ENCODE measurements at regions not wholly inside any gene's neighbourhood (a gene's known extent, or its start where the extent isn't known, plus 50 kb on each side); places are given as distances from the start of the nearest gene placed in this dataset.
"Not testable (repeated sequence)": the region's sequence is repeated elsewhere in the genome, so short reads cannot be mapped to it uniquely, and the experiment has no call there.

DNA sequence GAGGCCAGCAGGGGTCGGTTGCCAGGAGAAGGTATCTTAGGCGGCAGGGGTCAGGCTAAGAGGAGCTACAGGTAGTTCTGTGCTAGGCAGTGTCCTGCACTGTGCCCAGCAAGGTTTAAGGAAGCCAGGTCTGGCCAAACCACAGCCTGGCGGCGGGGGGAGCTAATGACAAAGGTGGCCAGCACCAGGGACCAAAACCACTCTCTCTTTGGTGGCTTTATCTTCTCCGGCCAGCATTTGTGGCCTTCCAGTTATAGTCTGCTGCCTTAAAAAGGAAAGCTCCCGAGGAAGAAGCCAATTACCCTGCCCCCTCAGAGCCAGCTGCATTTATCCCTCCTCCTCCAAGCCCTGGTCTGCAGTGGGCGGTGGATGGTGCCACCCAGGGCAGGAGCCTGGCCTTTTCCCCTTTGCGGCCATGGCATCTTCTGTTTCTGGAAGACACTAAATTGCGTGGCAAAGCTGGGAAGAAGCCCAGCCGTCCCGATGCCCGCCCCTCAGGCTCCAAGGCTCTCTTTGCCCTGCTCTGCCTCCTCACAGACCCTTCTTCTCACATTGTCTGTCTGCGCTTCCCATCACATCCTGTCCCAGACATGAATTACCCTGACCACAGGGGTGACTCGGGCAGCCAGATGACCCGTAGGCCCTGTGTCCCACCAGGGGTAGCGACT is 94.6 kb downstream of the EN1 start:
- no peak for DNase-seq
- H3K36me3 ChIP-seq: no peaks in the 10 kb centered on the region
- H3K27me3 ChIP-seq: peaks cover 16% of the 10 kb centered on the region
- no peak overlapping the region for H3K27ac ChIP-seq
- H3K4me1 ChIP-seq: no peaks in the 10 kb centered on the region
- no peak overlapping the region for H3K4me3 ChIP-seq
- no peaks in the 10 kb centered on the region for H3K9me3 ChIP-seq (replicated peaks)

DNA sequence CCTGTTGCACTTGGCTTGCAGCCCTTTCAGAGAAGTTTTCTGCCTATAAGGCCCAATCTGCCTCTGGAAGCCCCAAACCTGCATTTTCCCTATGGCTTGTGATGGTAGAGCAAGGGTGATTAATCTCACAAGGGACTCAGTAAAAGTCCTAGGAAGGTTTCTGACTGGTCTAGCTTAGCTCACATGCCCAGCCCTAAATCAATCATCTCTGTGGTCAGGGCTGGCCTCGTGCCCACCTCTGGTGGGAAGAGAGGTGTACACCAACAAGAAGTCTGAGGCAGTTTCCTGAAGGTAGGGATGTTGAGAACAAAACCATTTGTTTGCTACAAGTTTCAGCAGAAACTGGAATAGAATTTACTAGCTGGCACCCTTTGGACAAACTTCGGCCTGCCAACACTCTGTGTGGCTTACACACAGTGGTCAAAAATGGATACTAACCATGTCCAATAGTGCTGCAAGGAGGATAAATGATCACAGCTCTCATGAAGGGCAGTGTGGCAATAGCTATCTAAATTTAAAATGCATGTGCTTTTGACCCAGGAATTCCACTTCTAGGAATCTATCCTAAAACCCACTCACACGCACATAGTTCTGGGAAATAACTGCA is 96.4 kb downstream of the EN1 start:
- Histone ChIP-seq H3K36me3 (no peaks in the 10 kb centered on the region), H3K4me1 (no peaks in the 10 kb centered on the region), H3K9me3 (replicated peaks) (no peaks in the 10 kb centered on the region), H3K27ac (no peak overlapping the region), H3K4me3 (no peak overlapping the region), H3K27me3 (peaks cover 16% of the 10 kb centered on the region)
- no peak for DNase-seq

DNA sequence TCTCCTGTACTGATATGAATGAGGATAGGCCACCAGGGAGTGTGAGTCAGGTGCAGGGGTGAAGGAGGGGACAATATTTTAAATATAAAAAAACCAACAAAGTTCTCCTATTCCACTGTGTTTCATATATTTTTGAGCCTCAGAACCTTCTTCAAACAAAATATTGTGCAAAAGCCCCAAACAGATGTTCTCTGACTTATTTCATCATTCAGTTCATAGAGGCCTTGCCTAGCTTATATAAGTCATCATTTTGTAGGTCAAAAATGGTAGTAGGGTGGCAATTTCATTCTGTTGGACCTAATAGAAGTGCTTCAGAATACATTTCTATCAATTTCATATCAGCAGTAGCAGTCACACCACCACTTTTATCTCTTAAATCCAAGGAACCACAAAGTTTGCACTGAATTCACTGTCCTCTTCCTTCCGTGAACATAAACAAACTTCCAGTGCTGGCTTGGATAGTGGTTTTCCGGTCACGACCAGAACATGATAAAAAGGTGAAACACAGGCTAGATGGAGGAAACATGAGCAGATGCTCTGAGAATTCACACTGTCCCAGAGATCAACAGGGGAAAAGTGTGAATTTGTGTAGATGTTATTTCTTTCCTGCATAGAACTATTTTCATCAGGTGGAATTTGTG is 99.1 kb downstream of the EN1 start:
- Histone ChIP-seq H3K4me1 (no peaks in the 10 kb centered on the region), H3K9me3 (replicated peaks) (no peaks in the 10 kb centered on the region), H3K4me3 (no peak overlapping the region), H3K27ac (no peak overlapping the region), H3K27me3 (peaks cover 16% of the 10 kb centered on the region), H3K36me3 (no peaks in the 10 kb centered on the region)
- DNase-seq: no peak

DNA sequence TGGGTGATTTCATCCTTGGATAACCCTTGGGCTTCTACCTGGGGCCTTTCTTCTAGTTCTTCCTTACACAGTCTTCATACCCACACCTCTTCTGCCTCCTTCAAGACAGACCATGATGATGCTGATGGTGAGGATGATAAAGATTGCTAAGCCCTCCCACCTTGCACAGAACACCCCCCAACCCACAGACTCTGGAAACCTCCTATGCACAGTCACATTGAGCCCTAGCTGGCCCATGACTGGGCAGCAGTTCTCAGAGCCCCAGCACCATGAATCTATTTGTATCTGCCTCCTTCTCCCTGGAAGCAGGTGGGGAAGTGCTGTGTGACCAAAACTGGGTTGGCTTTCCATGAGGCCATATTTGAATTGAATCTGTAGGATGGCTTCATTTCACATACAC is 99.8 kb downstream of the EN1 start:
- no peak overlapping the region for H3K27ac ChIP-seq
- H3K4me3 ChIP-seq: no peak overlapping the region
- DNase-seq: no peak
- H3K4me1 ChIP-seq: no peaks in the 10 kb centered on the region
- H3K36me3 ChIP-seq: no peaks in the 10 kb centered on the region
- no peaks in the 10 kb centered on the region for H3K9me3 ChIP-seq (replicated peaks)
- H3K27me3 ChIP-seq: peaks cover 16% of the 10 kb centered on the region

DNA sequence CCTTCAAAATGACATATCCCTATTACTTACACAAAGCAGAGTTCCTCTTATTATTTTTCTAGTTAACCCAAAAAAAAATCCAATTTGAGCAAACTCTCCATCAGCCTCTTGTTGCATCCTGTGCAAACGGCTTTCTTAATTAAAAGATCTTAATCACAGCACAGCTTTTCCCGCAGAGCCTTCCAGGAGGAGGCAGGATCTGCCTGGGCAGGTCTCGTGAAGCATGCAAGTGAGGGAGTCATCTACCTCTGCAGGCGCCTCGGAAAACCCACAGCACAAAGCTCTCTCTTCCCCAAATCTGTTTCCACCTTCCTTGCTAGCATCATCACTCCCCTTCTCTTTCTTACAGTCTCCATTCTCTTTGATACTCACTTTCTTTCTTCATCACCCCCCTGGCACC is 100.4 kb downstream of the EN1 start:
- H3K27ac ChIP-seq: no peak overlapping the region
- H3K27me3 ChIP-seq: peaks cover 16% of the 10 kb centered on the region
- no peaks in the 10 kb centered on the region for H3K36me3 ChIP-seq
- no peak for DNase-seq
- H3K4me1 ChIP-seq: no peaks in the 10 kb centered on the region
- no peaks in the 10 kb centered on the region for H3K9me3 ChIP-seq (replicated peaks)
- no peak overlapping the region for H3K4me3 ChIP-seq

DNA sequence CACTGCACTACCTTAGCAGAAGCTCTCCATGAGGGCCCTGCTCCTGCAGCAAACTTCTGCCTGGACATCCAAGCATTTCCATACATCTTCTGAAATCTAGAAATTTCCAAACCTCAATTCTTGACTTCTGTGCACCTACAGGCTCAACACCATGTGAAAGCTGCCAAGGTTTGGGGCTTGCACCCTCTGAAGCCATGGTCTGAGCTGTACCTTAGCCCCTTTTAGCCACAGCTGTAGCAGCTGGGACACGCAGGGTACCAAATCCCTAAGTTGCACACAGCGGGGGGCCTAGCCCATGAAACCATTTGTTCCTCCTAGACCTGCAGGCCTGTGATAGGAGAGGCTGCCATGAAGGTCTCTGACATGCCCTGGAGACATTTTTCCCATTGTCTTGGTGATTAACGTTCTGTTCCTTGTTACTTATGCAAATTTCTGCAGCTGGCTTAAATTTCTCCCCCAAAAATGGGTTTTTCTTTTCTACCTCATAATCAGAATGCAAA is 102.7 kb downstream of the EN1 start:
- H3K9me3 ChIP-seq (replicated peaks); H3K27ac ChIP-seq; H3K4me1 ChIP-seq; H3K4me3 ChIP-seq; H3K36me3 ChIP-seq; DNase-seq: not testable (repeated sequence)
- peaks cover 12% of the 10 kb centered on the region for H3K27me3 ChIP-seq

DNA sequence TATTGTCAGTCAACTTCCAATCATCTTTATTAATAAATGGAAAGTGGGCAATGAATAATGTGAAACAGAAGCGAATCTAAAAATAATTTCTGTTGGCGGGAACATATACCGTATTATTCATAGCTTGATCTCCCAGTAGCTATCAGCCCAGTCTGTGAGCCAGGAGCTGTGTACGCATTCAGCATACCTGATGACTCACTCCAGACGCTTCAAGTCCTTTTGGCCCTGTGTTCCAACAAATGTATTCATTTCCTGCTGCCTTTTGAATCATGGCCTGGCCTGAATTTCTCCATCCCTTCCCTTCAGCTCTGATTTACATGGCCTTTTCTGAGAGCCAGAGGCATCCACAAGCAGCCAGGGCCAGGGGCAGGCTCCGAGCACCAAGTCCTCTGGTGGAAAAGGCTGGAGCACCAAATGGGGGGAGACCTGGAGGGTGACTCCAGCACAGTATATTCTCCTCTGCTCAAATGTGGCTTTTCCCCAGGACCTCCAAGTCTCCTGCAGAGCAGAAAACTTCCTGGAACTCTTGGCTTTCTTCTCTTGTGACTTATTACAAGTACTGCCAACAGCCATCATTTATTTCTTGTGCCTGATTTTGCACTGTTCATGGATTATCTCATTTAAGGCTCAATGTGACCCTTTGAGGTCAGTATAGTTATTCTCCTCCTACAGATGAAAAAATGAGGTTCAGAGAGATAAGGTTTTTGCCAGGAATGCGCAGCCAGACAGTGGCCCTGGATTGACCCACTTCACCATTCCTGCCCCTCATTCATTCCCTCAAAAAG is 108.7 kb downstream of the EN1 start:
- Histone ChIP-seq H3K4me3 (no peak overlapping the region), H3K4me1 (no peaks in the 10 kb centered on the region), H3K36me3 (no peaks in the 10 kb centered on the region), H3K27ac (no peak overlapping the region), H3K9me3 (replicated peaks) (no peaks in the 10 kb centered on the region), H3K27me3 (no peaks in the 10 kb centered on the region)
- no peak for DNase-seq

DNA sequence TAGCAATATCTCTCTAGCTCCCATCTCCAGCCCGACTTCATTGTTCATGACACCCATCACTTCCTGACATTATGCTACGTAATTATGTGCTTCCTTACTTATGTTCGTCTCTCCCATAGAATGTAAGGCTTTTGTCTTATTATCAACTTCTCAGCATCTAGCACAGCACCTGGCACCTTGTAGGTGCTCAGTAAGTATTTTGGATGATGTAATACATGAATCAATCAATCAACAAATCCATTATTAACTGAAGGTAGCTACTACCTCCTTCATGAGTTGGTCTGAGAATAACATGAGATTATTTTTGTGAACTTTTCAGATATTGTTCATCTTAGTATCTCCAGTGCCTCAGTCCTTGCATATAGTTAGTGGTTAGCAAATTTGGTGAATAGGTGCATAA is 109.3 kb downstream of the EN1 start:
- no peaks in the 10 kb centered on the region for H3K9me3 ChIP-seq (replicated peaks)
- H3K4me1 ChIP-seq: no peaks in the 10 kb centered on the region
- no peak for DNase-seq
- no peaks in the 10 kb centered on the region for H3K27me3 ChIP-seq
- no peak overlapping the region for H3K4me3 ChIP-seq
- H3K27ac ChIP-seq: no peak overlapping the region
- H3K36me3 ChIP-seq: no peaks in the 10 kb centered on the region

DNA sequence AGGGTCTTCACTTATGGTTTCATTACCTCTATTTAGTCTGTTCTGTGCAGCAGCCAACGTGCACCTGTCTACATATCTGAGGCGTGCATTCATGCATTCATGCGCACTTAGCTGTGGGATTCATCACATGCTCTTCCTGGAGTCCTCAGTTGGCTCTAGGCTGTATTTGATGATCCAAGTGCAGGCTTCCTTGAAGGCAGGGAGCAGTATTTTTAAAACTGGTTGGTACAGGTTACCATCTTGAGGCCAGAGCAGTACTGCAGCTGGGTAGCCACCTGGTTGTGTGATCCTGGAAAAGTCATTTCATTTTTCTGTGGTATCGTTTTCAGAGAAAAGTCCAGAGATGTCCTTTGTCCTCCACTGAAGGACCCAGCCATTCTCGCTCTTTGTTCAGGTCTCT is 109.8 kb downstream of the EN1 start:
- Histone ChIP-seq H3K36me3 (no peaks in the 10 kb centered on the region), H3K9me3 (replicated peaks) (no peaks in the 10 kb centered on the region)

DNA sequence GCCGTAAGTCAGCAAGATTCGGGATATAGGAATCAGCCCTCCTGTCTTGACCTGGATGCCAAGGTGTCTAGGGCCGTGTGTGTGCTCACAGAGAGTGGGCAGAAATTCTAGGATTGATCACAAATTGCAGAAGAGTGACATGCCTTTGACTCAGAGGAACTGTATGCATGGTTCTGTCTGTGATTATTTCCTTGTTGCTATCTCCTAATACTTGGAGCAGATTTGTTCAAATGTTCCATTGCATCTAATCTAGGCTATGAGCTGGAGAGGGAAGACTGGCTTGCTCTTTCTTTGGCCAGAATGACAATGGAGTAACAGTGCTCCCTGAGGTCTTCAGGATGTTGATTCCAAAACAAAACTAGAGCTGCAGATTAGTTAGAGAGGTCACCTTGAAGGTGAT is 115.0 kb downstream of the EN1 start:
- no peaks in the 10 kb centered on the region for H3K4me1 ChIP-seq
- H3K36me3 ChIP-seq: no peaks in the 10 kb centered on the region
- no peak for DNase-seq
- no peaks in the 10 kb centered on the region for H3K9me3 ChIP-seq (replicated peaks)
- no peak overlapping the region for H3K27ac ChIP-seq
- no peak overlapping the region for H3K4me3 ChIP-seq
- H3K27me3 ChIP-seq: no peaks in the 10 kb centered on the region

More for the DNA sequence above, 109.8 kb downstream of the EN1 start:
- DNase-seq: no peak
- Histone ChIP-seq H3K4me1 (no peaks in the 10 kb centered on the region), H3K4me3 (no peak overlapping the region), H3K27me3 (no peaks in the 10 kb centered on the region), H3K27ac (no peak overlapping the region)

DNA sequence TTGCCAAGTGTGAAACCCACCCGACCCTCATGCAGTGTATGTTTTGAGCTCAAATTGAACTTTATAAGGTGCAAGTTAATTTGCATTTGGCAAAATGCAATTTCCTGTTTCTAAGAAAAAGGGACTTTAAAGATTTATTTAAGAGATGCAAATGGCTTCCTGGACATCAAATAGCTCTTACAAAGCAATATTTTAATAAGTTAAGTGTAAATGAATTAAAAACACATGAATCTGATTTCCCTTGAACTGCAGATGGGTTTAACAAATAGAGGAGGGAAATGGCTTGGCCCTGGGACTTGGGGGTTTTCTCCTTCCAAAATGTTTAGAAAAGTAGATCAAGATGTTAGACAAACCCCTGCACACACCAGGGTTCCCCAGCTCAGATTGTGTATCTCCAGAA is 116.0 kb downstream of the EN1 start:
- Histone ChIP-seq H3K4me1 (no peaks in the 10 kb centered on the region), H3K4me3 (no peak overlapping the region), H3K9me3 (replicated peaks) (no peaks in the 10 kb centered on the region), H3K27me3 (no peaks in the 10 kb centered on the region), H3K36me3 (no peaks in the 10 kb centered on the region), H3K27ac (no peak overlapping the region)
- no peak for DNase-seq

DNA sequence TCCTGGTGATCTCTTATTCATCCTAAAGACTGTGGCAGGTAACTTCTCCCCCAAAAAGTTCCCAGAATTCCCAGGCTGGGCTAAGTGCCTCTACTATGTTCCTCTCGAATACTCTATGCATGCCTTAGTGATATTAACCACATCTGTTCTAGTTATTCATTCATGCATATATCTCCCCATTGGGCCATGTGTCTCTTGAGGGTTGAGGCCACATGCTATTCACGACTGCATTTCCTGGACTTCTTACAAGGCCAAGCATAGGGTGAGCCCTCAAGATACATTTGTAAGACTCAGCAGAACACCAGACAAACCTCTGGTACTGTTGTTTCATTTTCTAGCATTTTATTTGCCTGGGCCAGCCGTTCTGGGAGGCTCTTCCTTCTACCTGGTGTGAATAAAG is 117.0 kb downstream of the EN1 start:
- Histone ChIP-seq H3K4me1 (no peaks in the 10 kb centered on the region), H3K4me3 (no peak overlapping the region), H3K9me3 (replicated peaks) (no peaks in the 10 kb centered on the region), H3K36me3 (no peaks in the 10 kb centered on the region), H3K27ac (no peak overlapping the region), H3K27me3 (no peaks in the 10 kb centered on the region)
- DNase-seq: no peak

DNA sequence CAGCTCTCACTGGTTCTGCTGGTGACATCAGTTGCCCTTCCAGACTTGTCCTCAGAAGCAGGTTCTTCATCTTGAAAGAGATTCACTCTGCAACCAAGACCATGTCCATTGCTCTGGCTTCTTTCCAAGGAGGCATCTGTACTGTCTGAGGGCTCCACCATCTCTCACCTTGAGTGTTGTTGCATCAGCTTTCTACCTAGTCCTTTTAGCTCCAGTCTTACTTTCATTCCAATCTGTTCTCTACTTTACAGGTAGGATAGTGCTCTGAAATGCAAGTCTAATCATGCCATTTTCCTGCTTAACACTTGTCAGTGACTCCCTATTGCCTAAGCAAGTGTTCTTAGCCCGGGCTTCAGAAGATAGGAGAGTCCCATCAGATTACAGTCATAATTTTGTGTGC is 117.7 kb downstream of the EN1 start:
- Histone ChIP-seq H3K27ac (no peak overlapping the region), H3K4me3 (no peak overlapping the region), H3K4me1 (no peaks in the 10 kb centered on the region), H3K36me3 (no peaks in the 10 kb centered on the region), H3K9me3 (replicated peaks) (no peaks in the 10 kb centered on the region), H3K27me3 (no peaks in the 10 kb centered on the region)
- no peak for DNase-seq

DNA sequence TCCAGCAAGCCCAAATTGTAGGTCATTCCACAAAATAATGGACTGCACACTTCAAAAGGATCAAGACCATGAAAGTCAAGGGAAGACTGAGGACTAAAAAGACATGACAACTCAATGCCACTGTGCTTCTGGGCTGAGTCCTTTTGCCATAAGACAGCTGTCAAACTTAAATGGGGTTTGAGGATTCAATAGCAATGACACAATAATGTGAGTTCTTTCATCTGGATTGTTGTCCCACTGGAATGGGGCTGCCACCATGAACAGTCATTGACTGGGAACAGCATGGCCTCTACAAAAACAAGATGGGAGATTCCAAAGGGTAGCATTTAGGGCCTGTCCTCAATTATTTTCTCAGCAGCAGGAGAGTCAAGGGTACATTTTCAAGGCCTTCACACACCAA is 118.5 kb downstream of the EN1 start:
- H3K4me3 ChIP-seq: no peak overlapping the region
- H3K36me3 ChIP-seq: no peaks in the 10 kb centered on the region
- no peaks in the 10 kb centered on the region for H3K27me3 ChIP-seq
- no peak for DNase-seq
- H3K9me3 ChIP-seq (replicated peaks): no peaks in the 10 kb centered on the region
- H3K27ac ChIP-seq: no peak overlapping the region
- no peaks in the 10 kb centered on the region for H3K4me1 ChIP-seq

DNA sequence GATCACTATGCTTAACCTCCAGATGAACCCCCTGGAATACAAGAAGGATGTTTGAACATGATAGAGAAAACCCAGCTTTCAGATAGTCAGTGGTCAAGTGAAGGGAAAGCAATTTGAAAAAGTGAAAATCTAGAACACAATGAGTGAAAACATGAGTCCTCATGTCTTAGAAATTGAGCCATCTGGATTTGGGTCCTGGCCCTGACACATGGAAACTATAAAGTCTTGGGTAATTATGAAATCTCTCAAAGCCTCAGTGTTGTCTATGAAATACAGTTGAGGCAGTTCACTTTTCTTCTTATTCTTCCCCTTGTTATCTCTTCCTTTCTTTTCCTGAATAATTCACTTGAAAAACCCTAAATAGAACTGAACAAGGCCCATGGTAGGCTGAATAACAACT is 120.6 kb downstream of the EN1 start:
- Histone ChIP-seq H3K27ac (no peak overlapping the region), H3K4me3 (no peak overlapping the region), H3K9me3 (replicated peaks) (no peaks in the 10 kb centered on the region), H3K4me1 (no peaks in the 10 kb centered on the region), H3K36me3 (no peaks in the 10 kb centered on the region), H3K27me3 (0 out of 2 replicates have a peak, but pooled peaks cover 6% of the 10 kb centered on the region)
- DNase-seq: no peak

Data from SJCRH30 (cell line).